GM12801 (cell line): ENCODE measurements at regions not wholly inside any gene's neighbourhood (a gene's known extent, or its start where the extent isn't known, plus 50 kb on each side); places are given as distances from the start of the nearest gene placed in this dataset.

Experiments
- CTCF ChIP-seq: IDR thresholded peaks from one replicate; pipeline ENCODE4 v1.5.1; 2011; ENCODE audit warnings: control low read depth; ENCODE audit not compliant: insufficient read length; ENCODE audit errors: extremely low read depth

GRCh38 chr2:9708683-9709538 is 78.1 kb upstream of the YWHAQ start:
- TF ChIP-seq CTCF = no peak

GRCh38 chr2:9709539-9710285 is 78.9 kb upstream of the YWHAQ start:
- TF ChIP-seq CTCF = no peak

GRCh38 chr2:9710311-9710710 is 79.5 kb upstream of the YWHAQ start:
- TF ChIP-seq CTCF = no peak

- no peak for TF ChIP-seq CTCF
Observed at GRCh38 chr2:9712263-9712662, 81.5 kb upstream of the YWHAQ start.

- TF ChIP-seq CTCF = no peak
Observed at GRCh38 chr2:9714630-9715214, 83.9 kb upstream of the YWHAQ start.

- no peak for TF ChIP-seq CTCF
Observed at GRCh38 chr2:9715238-9715637, 84.4 kb upstream of the YWHAQ start.

GRCh38 chr2:9717886-9718451 is 87.2 kb upstream of the YWHAQ start:
- no peak for TF ChIP-seq CTCF
